Psoas muscle (tissue), 7 donors: ENCODE measurements at regions not wholly inside any gene's neighbourhood (a gene's known extent, or its start where the extent isn't known, plus 50 kb on each side); places are given as distances from the start of the nearest gene placed in this dataset.

ENCODE experiments used
- ATAC-seq, 4 donors: fragments of 200-7000 bp; cut with Tn5 transposase; one replicate each; pipeline ENCODE4 v1.9.1; 2020; ENCODE audit warnings: moderate library complexity in 3 of 4, mild to moderate bottlenecking in 2 of 4
- DNase-seq, 2 donors: peaks; one replicate each; pipeline ENCODE4 v3.0.0-alpha.2; 2020
- H3K27ac ChIP-seq: fragments of 200-600 bp; one replicate; pipeline ENCODE4 v1.8.0; 2022
- H3K27me3 ChIP-seq, 3 donors: fragments of 200-600 bp in 1 of 3; one replicate each; pipeline versions ENCODE4 v1.6.1 to v1.8.0; 2013 to 2022; ENCODE audit warnings: low read length in 2 of 3, mild to moderate bottlenecking in 2 of 3, moderate library complexity in 1 of 3; ENCODE audit not compliant: insufficient read depth in 3 of 3
- H3K36me3 ChIP-seq, 2 donors: fragments of 200-600 bp in 1 of 2; one replicate each; pipeline versions ENCODE4 v1.6.1 to v1.8.0; 2013 to 2022; ENCODE audit warnings: low read depth in 1 of 2, mild to moderate bottlenecking in 1 of 2, moderate library complexity in 1 of 2; ENCODE audit not compliant: insufficient read depth in 1 of 2
- H3K4me1 ChIP-seq: fragments of 200-600 bp; one replicate; pipeline ENCODE4 v1.8.0; 2022
- H3K4me3 ChIP-seq: fragments of 200-600 bp; one replicate; pipeline ENCODE4 v1.8.0; 2022; ENCODE audit warnings: mild to moderate bottlenecking
- H3K9me3 ChIP-seq: fragments of 200-600 bp; one replicate; pipeline ENCODE4 v1.8.0; 2022
- WGBS, 3 donors: extraction: QIAGEN DNeasy Blood & Tissue Kit; methylation state at CpG; one replicate each; pipeline versions ENCODE4 v1.1.6 to v1.1.7; 2013; 5-methylcytosine and 5-hydroxymethylcytosine counted together
- intact Hi-C, 2 donors: fragments of 100-400 bp; cut with DNase I; formaldehyde crosslinking; loops; one replicate each; pipeline versions ENCODE4 v1.11.0 to v1.14.2; 2022
- TF ChIP-seq, protein P1 (sequence below): fragments of 200-600 bp; IDR thresholded peaks from one replicate; pipeline ENCODE4 v1.8.0; 2022; ENCODE audit warnings: antibody characterized with exemption
- donor health status: healthy with polysubstance abuse.
- donor health status: DM: no; HTN: no; CAD: no; lungs with moderate emphysema.
- donor health status: Bipolar disorder and iron deficiency.
- donor health status: healthy.
- donor health status: DM: yes; HTN: yes; CAD: no.
- donor health status: DM: no; HTN: no; CAD: no.
- donor health status: DM: yes; HTN: yes; CAD: no.

DNA sequence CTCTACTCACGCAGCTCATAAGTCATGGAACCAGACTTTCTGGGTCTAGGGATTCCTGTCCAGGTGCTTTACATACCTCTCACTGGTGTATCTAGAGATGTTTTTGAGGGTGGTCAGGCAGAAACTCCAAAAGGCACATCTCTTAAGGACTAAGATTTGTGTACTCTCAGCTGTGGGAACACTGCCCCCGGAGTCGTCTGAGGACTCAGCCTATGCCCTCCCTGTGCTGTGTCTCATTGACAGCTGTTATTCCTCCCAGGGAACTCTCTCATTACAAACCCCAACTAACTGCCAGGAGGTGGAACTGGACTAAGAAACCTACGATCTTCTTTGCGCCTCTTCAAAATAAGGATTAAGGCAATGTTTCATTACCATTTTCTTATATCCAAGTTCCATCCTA lies 293.9 kb upstream of the DLGAP1 start:
- Histone ChIP-seq H3K27me3 (no peaks in the 10 kb centered on the region), H3K27ac (no peak overlapping the region), H3K9me3 (no peaks in the 10 kb centered on the region), H3K4me3 (no peak overlapping the region), H3K36me3 (no peaks in the 10 kb centered on the region), H3K4me1 (no peaks in the 10 kb centered on the region)
- no peak for DNase-seq
- ATAC-seq: no peak
- WGBS, 3 donors: 36 to 50% (median 45%) methylated on average over 5 of the region's 5 CpGs
- intact Hi-C loops: loop anchor here in 1 of 2 donors (10.0 kb wide), 1 partner anchor 64 kb away; no protein-coding TSS in a partner anchor
- TF ChIP-seq, protein P1, sequence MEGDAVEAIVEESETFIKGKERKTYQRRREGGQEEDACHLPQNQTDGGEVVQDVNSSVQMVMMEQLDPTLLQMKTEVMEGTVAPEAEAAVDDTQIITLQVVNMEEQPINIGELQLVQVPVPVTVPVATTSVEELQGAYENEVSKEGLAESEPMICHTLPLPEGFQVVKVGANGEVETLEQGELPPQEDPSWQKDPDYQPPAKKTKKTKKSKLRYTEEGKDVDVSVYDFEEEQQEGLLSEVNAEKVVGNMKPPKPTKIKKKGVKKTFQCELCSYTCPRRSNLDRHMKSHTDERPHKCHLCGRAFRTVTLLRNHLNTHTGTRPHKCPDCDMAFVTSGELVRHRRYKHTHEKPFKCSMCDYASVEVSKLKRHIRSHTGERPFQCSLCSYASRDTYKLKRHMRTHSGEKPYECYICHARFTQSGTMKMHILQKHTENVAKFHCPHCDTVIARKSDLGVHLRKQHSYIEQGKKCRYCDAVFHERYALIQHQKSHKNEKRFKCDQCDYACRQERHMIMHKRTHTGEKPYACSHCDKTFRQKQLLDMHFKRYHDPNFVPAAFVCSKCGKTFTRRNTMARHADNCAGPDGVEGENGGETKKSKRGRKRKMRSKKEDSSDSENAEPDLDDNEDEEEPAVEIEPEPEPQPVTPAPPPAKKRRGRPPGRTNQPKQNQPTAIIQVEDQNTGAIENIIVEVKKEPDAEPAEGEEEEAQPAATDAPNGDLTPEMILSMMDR: no peak

DNA sequence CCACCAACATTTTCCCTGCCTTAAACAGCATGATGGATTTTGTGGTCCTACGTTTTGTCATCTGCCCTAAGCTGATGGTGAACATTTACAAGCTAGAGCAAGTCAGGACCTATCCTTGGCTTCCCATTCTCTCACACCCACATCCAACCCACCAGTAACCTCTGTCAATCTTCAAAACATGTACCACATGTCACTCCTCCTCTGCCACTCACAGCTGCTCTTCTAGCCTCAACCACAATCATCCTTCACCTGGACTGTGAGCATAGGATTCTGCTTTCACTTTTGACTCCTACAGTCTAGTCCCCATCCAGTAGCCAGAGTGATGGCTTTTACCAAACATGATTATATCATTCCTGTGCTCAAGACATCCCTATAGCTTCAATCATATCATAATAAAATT lies 279.8 kb upstream of the DLGAP1 start:
- DNase-seq: no peak
- no peaks in the 10 kb centered on the region for H3K9me3 ChIP-seq
- 81 to 86% (median 81%) methylated on average over 1 of the region's 1 CpG for WGBS, 3 donors
- no peak overlapping the region for H3K27ac ChIP-seq
- no peaks in the 10 kb centered on the region for H3K27me3 ChIP-seq
- intact Hi-C loops: no loop called here
- TF ChIP-seq, protein P1: no peak
- H3K36me3 ChIP-seq: no peaks in the 10 kb centered on the region
- H3K4me1 ChIP-seq: no peaks in the 10 kb centered on the region
- ATAC-seq: no peak
- no peak overlapping the region for H3K4me3 ChIP-seq

DNA sequence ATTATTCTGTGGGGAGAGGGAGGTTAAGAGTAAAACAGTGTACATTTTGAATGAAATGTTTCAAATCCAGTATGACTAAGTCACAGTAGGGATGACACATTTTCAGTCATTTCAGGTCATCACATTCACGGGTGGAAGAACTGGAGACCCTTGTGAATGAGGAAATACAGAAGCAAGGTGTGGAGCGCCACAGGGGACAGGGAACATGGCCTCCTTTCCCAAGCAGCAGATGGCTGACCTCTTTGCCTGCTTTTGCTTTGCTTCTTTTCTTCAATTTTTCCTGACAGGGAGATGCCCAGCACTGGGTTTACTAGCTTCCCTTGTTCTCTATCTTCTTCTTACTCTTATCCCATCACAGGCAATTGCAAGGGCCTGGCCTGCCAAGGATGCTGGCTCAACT lies 278.9 kb upstream of the DLGAP1 start:
- TF ChIP-seq, protein P1: no peak

DNA sequence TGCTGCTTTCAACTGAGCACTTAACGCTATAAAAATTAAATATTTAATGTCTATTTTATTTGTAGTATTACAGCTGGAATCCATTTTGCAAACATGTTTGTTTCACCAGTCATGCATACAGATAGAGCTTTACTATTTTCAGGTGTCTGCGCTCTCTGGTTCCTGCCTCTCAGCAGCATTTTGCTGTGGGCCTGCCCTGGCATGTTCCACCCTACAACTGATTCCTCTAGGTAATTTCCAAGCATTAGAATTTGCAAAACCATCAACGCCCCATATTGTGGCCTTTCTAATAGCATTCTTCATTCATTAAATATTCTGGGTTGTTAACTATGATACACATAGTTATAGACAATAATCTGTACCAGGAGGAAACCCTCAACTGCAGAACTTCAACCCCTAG lies 266.4 kb upstream of the DLGAP1 start:
- Histone ChIP-seq H3K9me3 (no peaks in the 10 kb centered on the region), H3K4me1 (no peaks in the 10 kb centered on the region), H3K4me3 (no peak overlapping the region), H3K36me3 (no peaks in the 10 kb centered on the region), H3K27me3 (no peaks in the 10 kb centered on the region), H3K27ac (no peak overlapping the region)
- no peak for DNase-seq
- TF ChIP-seq, protein P1: no peak
- ATAC-seq: no peak
- WGBS, 3 donors: 86 to 91% (median 88%) methylated on average over 3 of the region's 3 CpGs
- intact Hi-C loops: loop anchor here in 1 of 2 donors (10.0 kb wide), 1 partner anchor 607 kb away; no protein-coding TSS in a partner anchor

More for the DNA sequence above, 278.9 kb upstream of the DLGAP1 start:
- H3K4me1 ChIP-seq: no peaks in the 10 kb centered on the region
- no peak for DNase-seq
- WGBS, 3 donors: 66 to 77% (median 70%) methylated on average over 2 of the region's 2 CpGs
- H3K27ac ChIP-seq: no peak overlapping the region
- intact Hi-C loops: no loop called here
- no peak for ATAC-seq
- no peaks in the 10 kb centered on the region for H3K27me3 ChIP-seq
- no peak overlapping the region for H3K4me3 ChIP-seq
- H3K36me3 ChIP-seq: no peaks in the 10 kb centered on the region
- H3K9me3 ChIP-seq: no peaks in the 10 kb centered on the region

DNA sequence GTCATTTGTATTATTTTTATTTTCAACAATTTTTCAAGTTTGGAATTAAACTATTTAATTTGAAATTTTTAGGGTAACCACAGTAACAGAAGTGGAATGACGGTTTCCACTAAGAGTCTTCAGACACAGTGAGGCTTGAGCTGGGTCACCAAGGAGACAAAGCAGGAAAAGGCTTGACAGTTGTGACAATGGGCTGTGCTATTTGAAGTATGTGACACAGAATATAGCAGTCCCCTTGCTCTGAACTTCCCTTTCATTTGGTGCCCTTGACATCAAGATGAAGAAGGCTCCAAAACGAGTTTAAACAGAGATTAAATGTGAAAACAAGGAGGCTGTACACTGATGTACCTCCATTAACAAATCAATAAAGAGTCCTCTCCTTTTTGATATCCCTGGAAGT lies 265.4 kb upstream of the DLGAP1 start:
- DNase-seq: no peak
- H3K4me1 ChIP-seq: no peaks in the 10 kb centered on the region
- ATAC-seq: no peak
- TF ChIP-seq, protein P1: no peak
- 33 to 65% (median 47%) methylated on average over 2 of the region's 2 CpGs for WGBS, 3 donors
- H3K27ac ChIP-seq: no peak overlapping the region
- H3K36me3 ChIP-seq: no peaks in the 10 kb centered on the region
- no peaks in the 10 kb centered on the region for H3K27me3 ChIP-seq
- no peaks in the 10 kb centered on the region for H3K9me3 ChIP-seq
- no peak overlapping the region for H3K4me3 ChIP-seq
- intact Hi-C loops: loop anchor here in 1 of 2 donors (10.0 kb wide), 1 partner anchor 606 kb away; no protein-coding TSS in a partner anchor
